SW 1271 (cell line): ENCODE measurements at regions not wholly inside any gene's neighbourhood (a gene's known extent, or its start where the extent isn't known, plus 50 kb on each side); places are given as distances from the start of the nearest gene placed in this dataset.

ENCODE experiments used
- DNase-seq, 2 experiments: peaks; one replicate each; lab custom pipeline; 2025; lab: John Stamatoyannopoulos, UW

- DNase-seq, result no peak
Observed at GRCh38 chr2:66691031-66691965, 256.4 kb downstream of the MEIS1 start.

- DNase-seq, result no peak
Observed at GRCh38 chr2:66692521-66693054, 257.7 kb downstream of the MEIS1 start.

DNA sequence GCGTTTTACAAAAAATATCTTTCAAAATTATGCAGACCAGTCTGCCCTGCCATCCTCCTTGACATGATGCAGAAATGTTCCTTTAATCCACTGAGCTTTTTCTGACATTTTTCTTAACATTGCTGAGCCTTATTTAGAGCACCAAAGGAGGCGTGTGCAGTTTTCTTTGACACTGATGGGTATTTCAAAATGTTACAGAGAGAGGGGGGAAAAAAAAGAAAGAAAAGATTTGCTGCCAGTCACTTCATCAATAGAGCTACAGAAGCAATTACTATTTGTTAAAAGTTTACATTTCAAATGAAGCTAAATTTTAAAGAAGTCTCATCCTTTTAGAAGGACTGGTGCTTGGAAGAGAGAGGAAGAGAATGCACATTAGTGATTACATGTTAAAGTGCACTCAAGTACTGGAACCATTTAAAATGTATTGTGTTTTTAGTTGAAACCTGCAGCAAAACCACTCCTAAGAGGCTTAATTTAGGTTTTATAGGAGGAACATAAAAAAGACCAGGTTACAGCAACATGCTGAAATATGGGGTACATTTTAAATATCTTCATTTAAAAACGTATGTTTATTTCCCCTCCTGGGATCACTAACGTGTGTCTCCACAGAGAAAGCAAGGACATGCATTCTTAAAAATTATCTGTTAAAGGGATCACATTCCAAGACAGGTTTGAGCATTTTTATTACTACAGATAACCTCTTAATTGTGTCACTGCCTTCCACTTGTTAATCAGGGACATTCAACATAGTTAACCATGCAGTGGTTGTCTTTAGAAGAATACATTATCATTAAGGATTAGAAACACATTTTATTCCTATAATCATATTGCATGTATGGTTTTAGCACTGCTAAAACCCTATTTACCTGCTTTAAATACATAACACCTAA lies 258.4 kb downstream of the MEIS1 start:
- no peak for DNase-seq

DNA sequence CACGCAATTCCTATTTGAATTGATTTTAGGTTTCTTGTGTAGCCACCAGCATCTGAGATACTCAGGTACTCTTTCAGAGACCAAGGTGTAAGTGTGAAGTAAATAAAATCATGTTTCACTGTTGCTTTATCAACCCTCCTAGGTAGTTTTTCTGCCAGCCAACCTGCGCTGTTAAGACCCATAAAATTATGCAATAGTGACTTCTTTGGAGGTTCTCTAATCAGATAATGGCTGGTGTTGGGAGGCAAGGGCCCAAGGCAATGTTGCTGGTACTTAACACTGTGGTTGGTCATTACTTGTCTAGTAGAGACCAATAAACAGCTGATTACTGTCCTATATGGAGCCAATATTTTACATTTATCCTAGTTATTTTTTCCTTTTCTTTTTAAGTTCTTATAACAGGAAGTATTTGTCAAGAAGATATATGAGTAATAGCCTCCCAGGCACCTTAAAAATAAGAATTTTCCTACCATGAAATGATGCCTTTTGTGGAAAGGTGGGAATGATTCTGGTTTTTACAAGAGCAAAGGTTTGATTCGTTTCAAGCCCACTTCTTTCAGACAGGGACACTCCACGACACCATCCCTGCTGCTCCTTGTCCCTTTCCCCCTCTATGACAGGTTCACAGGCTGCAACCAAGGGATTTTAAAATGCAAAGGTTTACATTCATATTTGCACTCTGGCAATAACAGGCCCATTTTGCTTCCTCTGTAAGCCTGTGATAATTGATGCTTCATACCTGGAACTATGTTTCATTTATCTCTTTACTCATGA lies 259.3 kb downstream of the MEIS1 start:
- DNase-seq, result no peak

- DNase-seq, result no peak
Observed at GRCh38 chr2:66695226-66695735, 260.4 kb downstream of the MEIS1 start.

DNA sequence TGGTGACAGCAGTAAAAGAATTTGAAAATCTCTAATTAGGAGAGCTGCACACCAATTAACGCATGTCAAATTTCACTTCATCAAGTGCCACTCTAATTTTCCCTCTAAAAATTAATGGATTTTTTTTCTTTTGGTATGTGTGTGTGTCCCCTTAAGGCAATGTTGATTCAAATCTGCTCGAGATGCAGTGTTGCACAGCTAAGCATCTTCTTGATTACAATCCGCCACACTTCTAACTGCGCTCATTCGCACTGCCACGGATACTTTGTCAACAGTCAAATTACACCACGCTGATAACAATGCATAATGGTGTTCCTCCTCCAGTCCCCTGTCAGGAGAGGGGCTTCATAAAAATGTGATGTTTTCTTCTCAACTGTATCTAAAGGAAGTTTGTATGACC lies 261.4 kb downstream of the MEIS1 start:
- no peak for DNase-seq

GRCh38 chr2:66696886-66697285 lies 262.0 kb downstream of the MEIS1 start:
- DNase-seq, result no peak

GRCh38 chr2:66697366-66697765 lies 262.4 kb downstream of the MEIS1 start:
- DNase-seq, result no peak

DNA sequence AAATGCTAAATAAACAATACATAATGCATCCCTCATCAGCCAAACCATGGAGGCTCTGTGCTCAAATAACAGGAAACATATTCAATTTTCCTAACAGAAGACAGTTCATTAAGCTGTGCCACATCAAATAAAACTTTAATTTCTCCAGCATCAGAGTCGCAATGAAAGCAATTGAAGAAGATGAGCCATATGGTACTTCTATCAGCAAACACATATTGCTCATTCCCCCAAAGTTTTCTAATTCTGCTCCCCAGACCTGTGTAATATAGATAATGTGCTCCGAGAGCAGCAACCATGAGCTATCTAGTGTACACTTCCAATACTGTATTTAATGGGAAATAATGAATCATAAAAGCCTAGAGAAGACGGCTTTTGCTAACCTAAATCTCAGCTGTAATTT lies 263.2 kb downstream of the MEIS1 start:
- DNase-seq, result no peak

DNA sequence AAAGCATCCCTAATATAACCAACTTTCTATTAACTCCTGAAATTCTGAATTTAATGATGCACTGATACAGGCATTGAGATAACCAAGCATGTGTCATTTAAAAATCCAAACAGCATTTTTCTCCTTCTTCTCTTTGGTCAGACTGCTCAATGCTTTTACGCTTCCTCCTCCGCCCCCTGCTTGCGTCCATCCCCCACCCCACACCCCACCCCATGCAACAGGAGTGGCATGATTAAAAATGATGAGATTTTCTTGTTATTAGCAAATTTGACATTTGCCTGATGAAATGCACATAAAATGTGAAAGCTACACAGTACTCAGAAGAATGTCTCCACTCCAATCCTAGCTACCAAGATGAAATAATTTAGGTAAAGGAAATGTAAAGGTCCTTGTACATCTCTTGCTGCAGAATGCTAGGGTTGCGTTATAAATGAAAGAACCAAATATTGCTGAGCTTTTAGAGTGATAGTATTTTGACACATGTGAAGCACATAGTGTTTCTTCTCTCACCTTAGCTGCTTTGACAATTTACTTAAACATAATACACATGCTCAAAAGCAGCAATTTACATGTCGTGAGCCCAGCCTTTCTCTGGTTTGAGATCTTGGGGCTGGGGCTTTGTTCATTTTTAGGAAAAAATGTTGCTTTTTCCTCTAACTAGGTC lies 263.8 kb downstream of the MEIS1 start:
- DNase-seq, result no peak

GRCh38 chr2:66699416-66699792 lies 264.5 kb downstream of the MEIS1 start:
- no peak for DNase-seq

- no peak for DNase-seq
Observed at GRCh38 chr2:66699793-66700676, 265.1 kb downstream of the MEIS1 start.

DNA sequence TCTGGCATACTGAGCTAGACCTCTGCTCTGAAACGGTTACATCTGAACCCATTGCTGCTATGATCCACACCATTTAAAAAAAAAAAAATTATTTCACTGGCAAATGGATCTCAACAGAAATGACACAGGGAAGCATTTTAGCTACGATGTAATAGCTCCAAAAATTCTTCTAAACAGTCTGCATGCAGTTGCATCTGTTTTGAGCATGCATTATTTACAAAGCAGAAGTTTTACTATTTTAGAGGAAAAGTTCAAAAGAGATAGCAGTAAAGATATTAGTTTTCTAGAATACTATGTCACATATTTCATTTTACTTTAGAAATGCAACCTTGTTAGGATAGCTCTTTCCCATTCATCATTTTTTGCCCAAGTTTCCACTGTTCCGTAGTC lies 265.7 kb downstream of the MEIS1 start:
- no peak for DNase-seq

DNA sequence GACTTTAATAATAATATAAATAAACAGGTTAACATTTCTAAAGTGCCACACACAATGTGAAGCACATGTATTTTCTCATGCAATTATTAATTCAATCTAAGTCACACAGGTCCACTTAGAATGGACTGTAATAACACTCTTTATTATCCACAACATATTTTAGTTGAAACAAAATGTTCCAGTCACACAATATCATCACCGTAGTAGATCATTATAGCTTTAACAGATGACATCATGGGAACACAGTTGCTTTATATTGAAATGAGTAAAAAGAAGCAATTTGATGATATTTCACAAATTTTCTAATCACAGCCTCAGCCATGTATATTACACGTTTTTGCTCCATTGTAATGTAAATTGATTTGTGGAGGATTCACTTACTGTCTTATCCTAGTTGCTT lies 266.3 kb downstream of the MEIS1 start:
- DNase-seq, result no peak

DNA sequence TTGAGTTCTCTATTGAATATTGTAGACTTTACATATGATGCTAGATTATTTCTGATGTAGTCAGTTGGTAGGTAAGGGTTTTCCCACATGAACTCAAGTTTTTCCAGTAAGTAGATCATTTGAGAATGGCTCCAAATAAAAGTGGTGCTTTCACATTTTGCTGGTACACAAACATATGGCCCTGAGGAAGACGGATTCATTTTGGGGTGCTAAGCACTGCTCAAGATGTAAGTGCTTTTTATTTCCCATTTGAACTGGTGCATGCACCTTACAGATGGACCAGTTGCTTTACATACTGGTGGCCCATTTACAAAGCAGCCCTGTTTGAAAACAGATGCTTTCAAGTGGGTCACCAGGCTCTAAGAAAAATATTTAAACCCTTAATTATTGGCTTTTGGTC lies 266.7 kb downstream of the MEIS1 start:
- no peak for DNase-seq

DNA sequence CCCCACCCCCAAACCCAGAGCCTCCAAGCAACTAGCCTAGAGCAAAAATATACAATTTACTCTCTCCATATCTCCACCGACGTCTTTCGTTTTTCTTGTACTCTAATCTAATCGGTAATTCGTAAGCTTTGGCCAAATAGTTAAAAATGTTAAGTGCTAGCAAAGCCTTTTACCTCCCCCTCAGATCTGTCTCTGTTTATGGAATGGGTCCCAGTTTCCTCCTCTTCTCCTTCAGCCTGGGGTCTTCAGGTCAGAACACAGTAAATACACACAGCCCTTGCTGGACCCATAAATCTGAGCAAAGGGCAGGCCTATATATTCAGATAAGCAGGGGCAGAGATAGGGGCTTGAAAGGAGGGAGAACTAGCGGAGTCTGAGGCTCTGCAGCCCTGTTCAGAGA lies 267.4 kb downstream of the MEIS1 start:
- no peak for DNase-seq

DNA sequence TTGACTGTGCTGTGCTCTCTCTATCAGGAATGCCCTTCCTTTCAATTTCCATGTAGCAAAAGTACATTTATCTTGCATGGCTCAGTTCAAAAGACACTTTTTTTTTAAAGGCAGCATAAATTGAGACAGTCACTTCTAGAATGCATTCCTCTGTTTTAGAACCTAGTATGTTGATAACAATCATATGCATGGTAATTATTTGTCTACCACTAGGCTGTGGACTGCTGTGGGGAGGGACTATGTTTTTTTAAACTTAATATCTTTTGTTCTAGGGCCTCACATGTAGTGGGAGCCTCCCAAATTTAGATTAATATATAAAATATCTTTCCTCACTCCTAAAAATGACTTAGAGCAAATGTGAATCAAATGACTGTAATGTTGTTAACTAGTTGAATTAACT lies 269.9 kb downstream of the MEIS1 start:
- DNase-seq, result no peak

DNA sequence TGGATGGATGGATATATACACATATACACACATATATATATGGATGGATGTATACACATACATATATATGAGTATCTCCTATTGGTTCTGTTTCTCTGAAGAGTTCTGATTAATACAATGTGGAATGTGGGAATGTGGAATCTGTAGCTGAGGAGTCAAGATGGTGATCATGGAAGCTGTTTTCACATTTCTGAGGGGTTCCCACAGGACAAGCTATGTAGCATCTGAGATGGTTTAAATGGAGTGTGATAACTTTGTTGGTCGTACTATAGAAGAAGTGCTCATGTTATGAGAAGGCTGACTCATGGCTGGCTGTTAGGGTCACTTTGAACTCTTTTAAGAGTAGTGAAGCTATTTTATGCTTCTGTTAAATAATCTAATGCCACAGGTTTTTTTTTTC lies 279.7 kb downstream of the MEIS1 start:
- DNase-seq, result no peak

DNA sequence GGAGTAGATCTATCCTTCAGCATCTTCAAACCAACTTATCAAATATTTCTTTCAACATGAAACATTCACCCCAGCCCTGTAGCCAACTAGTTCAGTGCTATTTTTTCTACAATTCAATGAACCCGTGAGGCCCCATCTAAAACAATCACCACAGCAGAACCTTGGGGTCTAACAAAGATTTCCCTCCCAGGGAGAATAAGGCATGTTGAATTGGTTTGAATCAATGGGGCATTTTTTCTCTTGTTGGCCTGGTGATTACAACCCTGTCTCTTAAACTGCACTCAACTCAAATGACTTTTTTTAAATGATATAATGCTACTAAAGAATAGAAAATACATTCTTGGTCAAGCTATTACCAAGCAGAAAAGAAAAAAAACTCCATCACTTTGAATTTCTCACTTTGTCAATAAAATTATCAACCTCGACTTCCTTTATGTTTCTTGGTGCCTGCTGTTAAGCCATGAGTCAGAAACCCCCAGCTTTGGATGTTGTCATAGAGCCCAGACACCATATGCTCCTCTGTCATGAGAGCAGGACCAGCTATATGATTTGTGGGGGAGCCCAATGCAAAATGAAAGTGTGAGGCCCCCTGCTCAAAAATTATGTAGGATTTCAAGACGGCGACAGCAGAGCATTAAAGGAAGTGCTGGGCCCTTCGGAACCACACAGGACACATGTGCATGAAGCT lies 282.4 kb downstream of the MEIS1 start:
- no peak for DNase-seq

- DNase-seq, result no peak
Observed at GRCh38 chr2:66717973-66718372, 283.0 kb downstream of the MEIS1 start.
